WERI-Rb-1 (cell line): ENCODE measurements at regions not wholly inside any gene's neighbourhood (a gene's known extent, or its start where the extent isn't known, plus 50 kb on each side); places are given as distances from the start of the nearest gene placed in this dataset.
"Not testable (repeated sequence)": the region's sequence is repeated elsewhere in the genome, so short reads cannot be mapped to it uniquely, and the experiment has no call there.

Source experiments
- DNase-seq: peaks from one replicate; pipeline ENCODE4 v3.0.0-alpha.2; 2020
- H3K27ac ChIP-seq: fragments of 250-450 bp; sonication (Bioruptor Pico); 2 replicates; pipeline ENCODE4 v1.5.1; 2020; ENCODE audit warnings: mild to moderate bottlenecking, moderate library complexity
- H3K27me3 ChIP-seq: fragments of 250-450 bp; sonication (Bioruptor Pico); 2 replicates; pipeline ENCODE4 v1.5.1; 2021; ENCODE audit warnings: mild to moderate bottlenecking, low read depth, moderate library complexity; ENCODE audit not compliant: insufficient read depth, severe bottlenecking
- H3K36me3 ChIP-seq: fragments of 250-450 bp; sonication (Bioruptor Pico); 2 replicates; pipeline ENCODE4 v1.5.1; 2020; ENCODE audit warnings: mild to moderate bottlenecking, moderate library complexity
- H3K4me3 ChIP-seq: 2 replicates; pipeline ENCODE4 v1.5.1; 2011; ENCODE audit warnings: low read depth, mild to moderate bottlenecking, control low read depth, low read length
- H3K9me3 ChIP-seq: fragments of 250-450 bp; sonication (Bioruptor Pico); 2 replicates; pipeline ENCODE4 v1.5.1; 2021; ENCODE audit warnings: mild to moderate bottlenecking, moderate library complexity; ENCODE audit not compliant: severe bottlenecking
- TF ChIP-seq, protein P1 (sequence below): IDR thresholded peaks from 2 replicates; pipeline ENCODE4 v1.5.1; 2011; ENCODE audit warnings: low read depth, mild to moderate bottlenecking, control low read depth, inconsistent platforms, low read length

DNA sequence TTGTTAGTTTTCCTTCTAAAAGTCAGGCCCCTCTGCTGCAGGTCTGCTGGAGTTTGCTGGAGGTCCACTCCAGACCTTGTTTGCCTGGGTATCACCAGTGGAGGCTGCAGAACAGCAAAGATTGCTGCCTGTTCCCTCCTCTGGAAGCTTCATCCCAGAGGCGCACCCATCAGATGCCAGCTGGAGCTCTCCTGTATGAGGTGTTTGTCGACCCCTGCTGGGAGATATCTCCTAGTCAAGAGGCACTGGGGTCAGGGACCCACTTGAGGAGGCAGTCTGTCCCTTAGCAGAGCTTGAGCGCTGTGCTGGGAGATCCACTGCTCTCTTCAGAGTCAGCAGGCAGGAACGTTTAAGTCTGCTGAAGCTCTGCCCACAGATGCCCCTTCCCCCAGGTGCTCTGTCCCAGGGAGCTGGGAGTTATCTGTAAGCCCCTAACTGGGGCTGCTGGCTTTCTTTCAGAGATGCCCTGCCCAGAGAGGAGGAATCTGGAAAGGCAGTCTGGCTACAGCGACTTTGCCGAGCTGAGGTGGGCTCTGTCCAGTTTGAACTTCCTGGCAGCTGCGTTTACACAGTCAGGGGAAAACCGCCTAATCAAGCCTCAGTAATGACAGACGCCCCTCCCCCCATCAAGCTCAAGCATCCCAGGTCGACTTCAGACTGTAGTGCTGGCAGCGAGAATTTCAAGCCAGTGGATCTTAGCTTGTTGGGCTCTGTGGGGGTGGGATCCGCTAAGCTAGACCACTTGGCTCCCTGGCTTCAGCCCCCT lies 49.9 kb upstream of the PGBD5 start:
- not testable (repeated sequence) for H3K27me3 ChIP-seq, DNase-seq, H3K9me3 ChIP-seq, H3K4me3 ChIP-seq, H3K36me3 ChIP-seq, H3K27ac ChIP-seq
- TF ChIP-seq, protein P1, sequence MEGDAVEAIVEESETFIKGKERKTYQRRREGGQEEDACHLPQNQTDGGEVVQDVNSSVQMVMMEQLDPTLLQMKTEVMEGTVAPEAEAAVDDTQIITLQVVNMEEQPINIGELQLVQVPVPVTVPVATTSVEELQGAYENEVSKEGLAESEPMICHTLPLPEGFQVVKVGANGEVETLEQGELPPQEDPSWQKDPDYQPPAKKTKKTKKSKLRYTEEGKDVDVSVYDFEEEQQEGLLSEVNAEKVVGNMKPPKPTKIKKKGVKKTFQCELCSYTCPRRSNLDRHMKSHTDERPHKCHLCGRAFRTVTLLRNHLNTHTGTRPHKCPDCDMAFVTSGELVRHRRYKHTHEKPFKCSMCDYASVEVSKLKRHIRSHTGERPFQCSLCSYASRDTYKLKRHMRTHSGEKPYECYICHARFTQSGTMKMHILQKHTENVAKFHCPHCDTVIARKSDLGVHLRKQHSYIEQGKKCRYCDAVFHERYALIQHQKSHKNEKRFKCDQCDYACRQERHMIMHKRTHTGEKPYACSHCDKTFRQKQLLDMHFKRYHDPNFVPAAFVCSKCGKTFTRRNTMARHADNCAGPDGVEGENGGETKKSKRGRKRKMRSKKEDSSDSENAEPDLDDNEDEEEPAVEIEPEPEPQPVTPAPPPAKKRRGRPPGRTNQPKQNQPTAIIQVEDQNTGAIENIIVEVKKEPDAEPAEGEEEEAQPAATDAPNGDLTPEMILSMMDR, result peak; percentile 22; the same call in 1 of the 2 replicates
